Spleen (tissue), 11 donors: ENCODE measurements at regions not wholly inside any gene's neighbourhood (a gene's known extent, or its start where the extent isn't known, plus 50 kb on each side); places are given as distances from the start of the nearest gene placed in this dataset.

ENCODE experiments used
- DNase-seq: peaks from one replicate; pipeline ENCODE4 v3.0.0-alpha.2; 2020
- H3K27ac ChIP-seq, 8 donors: fragments of 200-600 bp; sonication (generic) in 7 of 8; 1 replicate in 4 of 8; 2 replicates in 4 of 8; pipeline versions ENCODE4 v1.5.0 to v1.8.0; 2016 to 2021; ENCODE audit warnings: inconsistent platforms in 4 of 8, mild to moderate bottlenecking in 4 of 8, moderate library complexity in 1 of 8
- H3K27me3 ChIP-seq, 7 donors: fragments of 200-600 bp; sonication (generic) in 6 of 7; replicated peaks in 1 of 7; 1 replicate in 4 of 7; 2 replicates in 3 of 7; pipeline versions ENCODE4 v1.5.0 to v1.8.0; 2016 to 2021; ENCODE audit warnings: inconsistent platforms in 3 of 7, mild to moderate bottlenecking in 1 of 7
- H3K36me3 ChIP-seq, 6 donors: fragments of 200-600 bp; sonication (generic) in 5 of 6; 1 replicate in 4 of 6; 2 replicates in 2 of 6; pipeline versions ENCODE4 v1.5.0 to v1.8.0; 2016 to 2021; ENCODE audit warnings: inconsistent platforms in 2 of 6
- H3K4me1 ChIP-seq, 6 donors: fragments of 200-600 bp; sonication (generic) in 5 of 6; 1 replicate in 3 of 6; 2 replicates in 3 of 6; pipeline versions ENCODE4 v1.5.0 to v1.8.0; 2016 to 2021; ENCODE audit warnings: inconsistent platforms in 3 of 6
- H3K4me3 ChIP-seq, 8 donors: fragments of 200-600 bp; sonication (generic) in 7 of 8; 1 replicate in 4 of 8; 2 replicates in 4 of 8; pipeline versions ENCODE4 v1.5.0 to v1.8.0; 2016 to 2021; ENCODE audit warnings: inconsistent platforms in 4 of 8, mild to moderate bottlenecking in 4 of 8, moderate library complexity in 2 of 8
- H3K9me3 ChIP-seq, 8 donors: fragments of 200-600 bp; sonication (generic) in 7 of 8; 1 replicate in 4 of 8; 2 replicates in 4 of 8; pipeline versions ENCODE4 v1.5.0 to v1.8.0; 2016 to 2021; ENCODE audit warnings: inconsistent platforms in 4 of 8
- POLR2A ChIP-seq, 3 donors: fragments of 450-650 bp; IDR thresholded peaks; one replicate each; pipeline ENCODE4 v1.5.1; 2017; ENCODE audit warnings: antibody characterized with exemption in 3 of 3, mild to moderate bottlenecking in 1 of 3
- POLR2AphosphoS5 ChIP-seq, 3 donors: sonication (generic); formaldehyde crosslinking; IDR thresholded peaks; one replicate each; pipeline ENCODE4 v1.5.1; 2017; ENCODE audit warnings: antibody characterized with exemption in 3 of 3
- WGBS, 5 donors: extraction: QIAGEN DNeasy Blood & Tissue Kit in 3 of 5; methylation state at CpG; one replicate each; pipeline versions ENCODE4 v1.1.5 to v1.1.7; 2013 to 2018; 5-methylcytosine and 5-hydroxymethylcytosine counted together
- intact Hi-C: fragments of 100-400 bp; cut with DNase I; formaldehyde crosslinking; loops from one replicate; pipeline ENCODE4 v1.15.0; 2023; ENCODE audit warnings: low total_unique reads
- TF ChIP-seq, protein P1 (sequence below), 11 experiments: fragments of 200-600 bp in 7 of 11; fragments of 450-650 bp in 4 of 11; sonication (generic) in 4 of 11; IDR thresholded peaks in 8 of 11; conservative IDR thresholded peaks in 3 of 11; 1 replicate in 7 of 11; 2 replicates in 4 of 11; pipeline versions ENCODE4 v1.4.0 to v1.8.0; 2016 to 2021; ENCODE audit warnings: antibody characterized with exemption in 11 of 11, inconsistent platforms in 4 of 11, mild to moderate bottlenecking in 1 of 11
- donor health status: healthy with polysubstance abuse.
- donor health status: DM: no; HTN: no; CAD: no; lungs with moderate emphysema.
- donor health status: DM: no; HTN: no; CAD: no.
- donor health status: Bipolar disorder and iron deficiency.
- donor health status: healthy.
- donor health status: DM: no; HTN: no; CAD: no.
- donor health status: DM: yes; HTN: yes; CAD: no.

DNA sequence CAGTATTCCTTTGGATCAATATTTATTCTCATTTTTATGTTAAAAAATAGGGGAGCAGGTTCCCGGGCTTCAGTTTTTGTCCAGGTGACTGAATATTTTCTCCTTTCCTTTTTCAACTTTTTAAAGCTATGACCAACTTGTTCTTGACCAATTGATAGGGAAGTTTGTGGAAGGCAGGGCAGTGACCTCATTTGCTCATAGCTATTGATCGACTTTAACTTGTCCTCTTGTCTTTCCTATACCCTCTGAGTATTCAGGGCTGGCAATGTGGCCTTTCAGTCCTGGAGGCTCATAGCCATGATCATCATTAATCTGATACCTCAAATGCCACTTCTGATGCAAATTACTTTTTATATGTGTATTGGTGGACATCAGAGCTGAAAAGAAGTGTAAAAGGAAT lies 448.8 kb downstream of the KIF16B start:
- Histone ChIP-seq H3K4me3 (no peak overlapping the region), H3K36me3 (no peaks in the 10 kb centered on the region), H3K27me3 (no peaks in the 10 kb centered on the region), H3K27ac (no peak overlapping the region), H3K4me1 (peaks cover 0 to 5% (median 0%) of the 10 kb centered on the region in 6 donors), H3K9me3 (peaks cover 0 to 9% (median 0%) of the 10 kb centered on the region in 8 donors)
- intact Hi-C loops: no loop called here
- DNase-seq: no peak
- TF ChIP-seq, protein P1, sequence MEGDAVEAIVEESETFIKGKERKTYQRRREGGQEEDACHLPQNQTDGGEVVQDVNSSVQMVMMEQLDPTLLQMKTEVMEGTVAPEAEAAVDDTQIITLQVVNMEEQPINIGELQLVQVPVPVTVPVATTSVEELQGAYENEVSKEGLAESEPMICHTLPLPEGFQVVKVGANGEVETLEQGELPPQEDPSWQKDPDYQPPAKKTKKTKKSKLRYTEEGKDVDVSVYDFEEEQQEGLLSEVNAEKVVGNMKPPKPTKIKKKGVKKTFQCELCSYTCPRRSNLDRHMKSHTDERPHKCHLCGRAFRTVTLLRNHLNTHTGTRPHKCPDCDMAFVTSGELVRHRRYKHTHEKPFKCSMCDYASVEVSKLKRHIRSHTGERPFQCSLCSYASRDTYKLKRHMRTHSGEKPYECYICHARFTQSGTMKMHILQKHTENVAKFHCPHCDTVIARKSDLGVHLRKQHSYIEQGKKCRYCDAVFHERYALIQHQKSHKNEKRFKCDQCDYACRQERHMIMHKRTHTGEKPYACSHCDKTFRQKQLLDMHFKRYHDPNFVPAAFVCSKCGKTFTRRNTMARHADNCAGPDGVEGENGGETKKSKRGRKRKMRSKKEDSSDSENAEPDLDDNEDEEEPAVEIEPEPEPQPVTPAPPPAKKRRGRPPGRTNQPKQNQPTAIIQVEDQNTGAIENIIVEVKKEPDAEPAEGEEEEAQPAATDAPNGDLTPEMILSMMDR (IDR thresholded peaks at IDR 0.05 in 8 of 11, conservative IDR thresholded peaks at IDR 0.05 in 3 of 11): no peak
- TF ChIP-seq POLR2AphosphoS5 (IDR thresholded peaks at IDR 0.05) (no peak), POLR2A (IDR thresholded peaks at IDR 0.05) (no peak)
- 81 to 94% (median 86%) methylated on average over 2 of the region's 2 CpGs for WGBS, 5 donors

DNA sequence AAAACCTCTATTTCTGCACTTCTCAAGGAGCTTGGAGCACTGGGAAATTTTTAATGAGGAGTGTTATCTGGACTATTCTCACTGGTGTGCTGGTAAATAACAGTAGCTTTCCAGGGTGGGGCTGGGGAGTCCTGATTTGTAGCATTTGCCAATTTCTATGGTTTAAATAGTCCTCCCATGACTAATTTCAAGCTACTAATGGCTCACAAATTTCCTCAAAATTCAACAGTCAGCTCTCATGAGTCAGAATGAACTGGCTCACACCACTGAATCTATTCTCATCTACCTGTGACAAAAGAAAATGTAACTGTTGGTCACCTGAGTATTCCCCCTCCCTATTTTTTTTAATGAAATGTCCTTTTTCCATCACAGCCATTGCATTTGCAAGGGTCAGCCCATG lies 449.6 kb downstream of the KIF16B start:
- TF ChIP-seq POLR2A (IDR thresholded peaks at IDR 0.05) (no peak), POLR2AphosphoS5 (IDR thresholded peaks at IDR 0.05) (no peak)
- TF ChIP-seq, protein P1 (IDR thresholded peaks at IDR 0.05 in 8 of 11, conservative IDR thresholded peaks at IDR 0.05 in 3 of 11): no peak
- Histone ChIP-seq H3K27me3 (no peaks in the 10 kb centered on the region), H3K9me3 (peaks cover 0 to 10% (median 0%) of the 10 kb centered on the region in 8 donors), H3K36me3 (no peaks in the 10 kb centered on the region), H3K4me1 (peaks cover 0 to 5% (median 0%) of the 10 kb centered on the region in 6 donors), H3K4me3 (no peak overlapping the region), H3K27ac (no peak overlapping the region)
- intact Hi-C loops: no loop called here
- DNase-seq: no peak

DNA sequence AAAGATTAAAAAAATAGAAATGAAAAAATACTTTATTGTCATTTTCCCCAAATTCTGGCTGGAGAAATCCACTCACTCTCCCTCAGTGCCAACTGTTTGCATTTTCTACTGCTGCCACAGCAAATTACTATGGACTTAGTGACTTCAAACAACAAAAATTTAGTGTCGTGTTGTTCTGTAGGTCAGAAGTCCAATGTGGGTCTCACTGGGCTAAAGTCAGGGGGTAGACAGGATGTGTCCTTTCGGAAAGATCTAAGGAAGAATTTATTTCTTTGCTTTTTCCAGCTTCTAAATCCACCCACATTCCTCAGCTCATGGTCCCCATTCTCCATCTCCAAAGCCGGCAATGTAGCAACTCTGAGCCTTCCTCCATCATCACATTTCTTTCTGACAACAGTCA lies 453.3 kb downstream of the KIF16B start:
- no peak overlapping the region for H3K4me3 ChIP-seq
- no peaks in the 10 kb centered on the region for H3K36me3 ChIP-seq
- no peaks in the 10 kb centered on the region for H3K4me1 ChIP-seq
- H3K9me3 ChIP-seq: peaks cover 0 to 4% (median 0%) of the 10 kb centered on the region in 8 donors
- WGBS, 5 donors: 92 to 95% (median 95%) methylated on average over 3 of the region's 3 CpGs
- DNase-seq: no peak
- no peaks in the 10 kb centered on the region for H3K27me3 ChIP-seq
- no peak overlapping the region for H3K27ac ChIP-seq
- TF ChIP-seq, protein P1 (IDR thresholded peaks at IDR 0.05 in 8 of 11, conservative IDR thresholded peaks at IDR 0.05 in 3 of 11): no peak
- TF ChIP-seq POLR2A (IDR thresholded peaks at IDR 0.05) (no peak), POLR2AphosphoS5 (IDR thresholded peaks at IDR 0.05) (no peak)
- intact Hi-C loops: no loop called here

DNA sequence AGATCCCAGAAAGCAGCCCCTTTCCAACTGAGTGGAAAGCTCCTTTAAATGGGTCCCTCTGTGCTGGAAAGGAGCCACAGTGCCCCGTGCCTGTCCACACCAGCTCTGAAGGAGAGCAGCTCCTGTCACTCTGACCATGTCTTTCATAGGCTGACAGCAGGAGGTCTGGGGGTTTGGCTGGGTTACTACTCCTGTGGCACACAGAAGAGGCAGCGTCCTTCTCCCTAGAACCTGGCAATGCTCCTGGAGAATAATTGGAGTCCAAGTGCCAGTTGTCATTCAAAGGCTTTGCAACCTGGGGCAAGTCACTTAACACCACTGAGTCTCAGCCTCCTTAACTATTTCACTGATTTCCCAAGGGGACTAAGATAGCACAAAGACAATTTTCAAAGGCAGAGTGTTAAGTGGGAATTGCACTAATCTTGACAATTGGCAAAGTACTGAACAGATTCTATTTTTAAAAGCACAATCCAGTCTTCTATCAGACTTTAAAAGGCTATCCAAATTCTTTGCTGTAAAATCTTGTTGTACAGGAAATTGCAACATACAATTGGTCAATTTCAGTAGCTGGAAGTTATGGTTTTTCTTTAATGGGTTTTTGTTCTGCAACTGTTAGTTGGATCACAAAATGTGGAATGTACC lies 457.2 kb downstream of the KIF16B start:
- WGBS, 5 donors: 55 to 79% (median 71%) methylated on average over 2 of the region's 2 CpGs
- no peak for DNase-seq
- peaks cover 0 to 4% (median 0%) of the 10 kb centered on the region in 8 donors for H3K9me3 ChIP-seq
- peaks cover 0 to 7% (median 0%) of the 10 kb centered on the region in 6 donors for H3K4me1 ChIP-seq
- H3K27me3 ChIP-seq: no peaks in the 10 kb centered on the region
- TF ChIP-seq POLR2A (IDR thresholded peaks at IDR 0.05): no peak
- TF ChIP-seq, protein P1 (IDR thresholded peaks at IDR 0.05 in 8 of 11, conservative IDR thresholded peaks at IDR 0.05 in 3 of 11): no peak
- TF ChIP-seq POLR2AphosphoS5 (IDR thresholded peaks at IDR 0.05): no peak
- H3K36me3 ChIP-seq: no peaks in the 10 kb centered on the region
- H3K27ac ChIP-seq: no peak overlapping the region
- intact Hi-C loops: no loop called here
- no peak overlapping the region for H3K4me3 ChIP-seq
